T-cell (primary cell): ENCODE measurements at regions not wholly inside any gene's neighbourhood (a gene's known extent, or its start where the extent isn't known, plus 50 kb on each side); places are given as distances from the start of the nearest gene placed in this dataset.

Source experiments
- ATAC-seq, 4 experiments: fragments of 200-7000 bp in 3 of 4; fragments of 150-1000 bp in 1 of 4; cut with Tn5 transposase; replicated peaks in 1 of 4; 1 replicate in 3 of 4; 2 replicates in 1 of 4; pipeline ENCODE4 v1.10.0; 2021; ENCODE audit warnings: moderate library complexity in 3 of 4, mild to moderate bottlenecking in 2 of 4, moderate number of reproducible peaks in 1 of 4
- CTCF ChIA-PET, 2 donors: fragments of 300-600 bp; sonication (Branson Sonifier 250); formaldehyde crosslinking; loops; one replicate each; lab custom pipeline; 2022; ENCODE audit warnings: antibody characterized with exemption in 2 of 2; lab: Charles Lee
- POLR2A ChIA-PET, 2 donors: fragments of 300-600 bp; sonication (Branson Sonifier 250); formaldehyde crosslinking; loops; one replicate each; lab custom pipeline; 2022; ENCODE audit warnings: antibody characterized with exemption in 2 of 2; lab: Charles Lee
- DNase-seq, 35 experiments: peaks; one replicate each; pipeline versions ENCODE4 v3.0.0 to v3.0.0-alpha.2; 2013 to 2023
- H3K27ac ChIP-seq: one replicate; pipeline ENCODE4 v1.5.1; 2013; ENCODE audit warnings: low read length
- H3K27me3 ChIP-seq, 2 experiments: replicated peaks in 1 of 2; 1 replicate in 1 of 2; 2 replicates in 1 of 2; pipeline versions ENCODE4 v1.6.1 to v1.7.0; 2013; ENCODE audit warnings: low read length in 1 of 2, mixed read lengths in 1 of 2; ENCODE audit not compliant: control insufficient read depth in 2 of 2, insufficient read depth in 2 of 2; ENCODE audit errors: extremely low read depth in 1 of 2
- H3K36me3 ChIP-seq, 2 donors: 1 replicate in 1 of 2; 2 replicates in 1 of 2; pipeline versions ENCODE4 v1.6.1 to v1.7.0; 2013; ENCODE audit warnings: low read length in 1 of 2; ENCODE audit not compliant: control insufficient read depth in 2 of 2, insufficient read depth in 1 of 2; ENCODE audit errors: extremely low read depth in 1 of 2
- H3K4me1 ChIP-seq, 2 experiments: 1 replicate in 1 of 2; 2 replicates in 1 of 2; pipeline versions ENCODE4 v1.6.1 to v1.7.0; 2013; ENCODE audit warnings: low read length in 2 of 2, mixed read lengths in 1 of 2; ENCODE audit not compliant: insufficient read depth in 2 of 2, control insufficient read depth in 1 of 2; ENCODE audit errors: extremely low read depth in 1 of 2
- H3K4me3 ChIP-seq, 2 donors: 1 replicate in 1 of 2; 2 replicates in 1 of 2; pipeline versions ENCODE4 v1.5.1 to v1.7.0; 2013; ENCODE audit warnings: mild to moderate bottlenecking in 2 of 2, low read length in 1 of 2, moderate library complexity in 1 of 2; ENCODE audit not compliant: control insufficient read depth in 1 of 2; ENCODE audit errors: extremely low read depth in 1 of 2
- H3K9me3 ChIP-seq: 2 replicates; pipeline ENCODE4 v1.7.0; 2013
- H3K27ac Mint-ChIP-seq, 2 donors: one replicate each; pipeline ENCODE4 v1.8.0; 2020 to 2021; ENCODE audit warnings: mild to moderate bottlenecking in 2 of 2, mixed read lengths in 2 of 2
- H3K27me3 Mint-ChIP-seq, 2 donors: one replicate each; pipeline ENCODE4 v1.8.0; 2021 to 2022; ENCODE audit warnings: mixed read lengths in 2 of 2
- H3K36me3 Mint-ChIP-seq: one replicate; pipeline ENCODE4 v1.8.0; 2021; ENCODE audit warnings: mixed read lengths
- H3K4me1 Mint-ChIP-seq, 3 donors: one replicate each; pipeline ENCODE4 v1.8.0; 2020 to 2022; ENCODE audit warnings: mixed read lengths in 3 of 3, mild to moderate bottlenecking in 1 of 3
- H3K4me3 Mint-ChIP-seq, 3 donors: one replicate each; pipeline ENCODE4 v1.8.0; 2020 to 2022; ENCODE audit warnings: mild to moderate bottlenecking in 3 of 3, mixed read lengths in 3 of 3, moderate library complexity in 3 of 3
- H3K9me3 Mint-ChIP-seq, 3 donors: one replicate each; pipeline ENCODE4 v1.8.0; 2020 to 2022; ENCODE audit warnings: mixed read lengths in 3 of 3
- WGBS: methylation state at CpG from one replicate; pipeline ENCODE4 v1.1.5; 2013; ENCODE audit warnings: missing lambda C conversion rate; ENCODE audit not compliant: insufficient coverage; 5-methylcytosine and 5-hydroxymethylcytosine counted together

GRCh38 chr14:46325157-46325556, 326.4 kb downstream of the RPL10L start:
- Mint-ChIP-seq H3K4me1 (no peaks in the 10 kb centered on the region), H3K27ac (no peak overlapping the region), H3K36me3 (no peaks in the 10 kb centered on the region), H3K9me3 (peaks cover 5 to 10% (median 7%) of the 10 kb centered on the region in 3 donors), H3K27me3 (no peaks in the 10 kb centered on the region), H3K4me3 (no peak overlapping the region)
- H3K4me1 ChIP-seq: no peaks in the 10 kb centered on the region
- H3K9me3 ChIP-seq: no peaks in the 10 kb centered on the region
- DNase-seq: no peak
- POLR2A ChIA-PET: no interaction called here
- H3K36me3 ChIP-seq: no peaks in the 10 kb centered on the region
- 85% methylated on average over 2 of the region's 5 CpGs for WGBS
- CTCF ChIA-PET: no interaction called here
- no peak for ATAC-seq
- no peak overlapping the region for H3K27ac ChIP-seq
- H3K4me3 ChIP-seq: no peak overlapping the region
- H3K27me3 ChIP-seq: no peaks in the 10 kb centered on the region

- no peak overlapping the region for H3K27ac Mint-ChIP-seq
- H3K4me1 ChIP-seq: no peaks in the 10 kb centered on the region
- ChIA-PET POLR2A (no interaction called here), CTCF (no interaction called here)
- no peaks in the 10 kb centered on the region for H3K4me1 Mint-ChIP-seq
- no peaks in the 10 kb centered on the region for H3K36me3 Mint-ChIP-seq
- no peaks in the 10 kb centered on the region for H3K9me3 ChIP-seq
- no peaks in the 10 kb centered on the region for H3K27me3 Mint-ChIP-seq
- ATAC-seq: no peak
- peaks cover 5 to 10% (median 9%) of the 10 kb centered on the region in 3 donors for H3K9me3 Mint-ChIP-seq
- no peaks in the 10 kb centered on the region for H3K36me3 ChIP-seq
- no peak overlapping the region for H3K27ac ChIP-seq
- H3K4me3 Mint-ChIP-seq: no peak overlapping the region
- DNase-seq: no peak
- H3K4me3 ChIP-seq: no peak overlapping the region
- H3K27me3 ChIP-seq: no peaks in the 10 kb centered on the region
Measured at GRCh38 chr14:46323404-46323762, 328.2 kb downstream of the RPL10L start.

GRCh38 chr14:46322730-46323403, 328.7 kb downstream of the RPL10L start:
- H3K4me1 Mint-ChIP-seq: no peaks in the 10 kb centered on the region
- H3K9me3 ChIP-seq: no peaks in the 10 kb centered on the region
- 8% methylated on average over 2 of the region's 3 CpGs for WGBS
- peaks cover 5 to 10% (median 8%) of the 10 kb centered on the region in 3 donors for H3K9me3 Mint-ChIP-seq
- ChIA-PET POLR2A (no interaction called here), CTCF (no interaction called here)
- H3K27ac Mint-ChIP-seq: no peak overlapping the region
- no peak overlapping the region for H3K27ac ChIP-seq
- H3K36me3 ChIP-seq: no peaks in the 10 kb centered on the region
- no peaks in the 10 kb centered on the region for H3K36me3 Mint-ChIP-seq
- H3K4me3 Mint-ChIP-seq: no peak overlapping the region
- ATAC-seq (no peak), DNase-seq (no peak)
- H3K4me3 ChIP-seq: no peak overlapping the region
- no peaks in the 10 kb centered on the region for H3K27me3 Mint-ChIP-seq
- H3K27me3 ChIP-seq: no peaks in the 10 kb centered on the region
- H3K4me1 ChIP-seq: no peaks in the 10 kb centered on the region

GRCh38 chr14:46322076-46322475, 329.5 kb downstream of the RPL10L start:
- Mint-ChIP-seq H3K9me3 (peaks cover 5 to 10% (median 8%) of the 10 kb centered on the region in 3 donors), H3K36me3 (no peaks in the 10 kb centered on the region), H3K27ac (no peak overlapping the region), H3K4me3 (no peak overlapping the region), H3K4me1 (no peaks in the 10 kb centered on the region), H3K27me3 (no peaks in the 10 kb centered on the region)
- H3K4me3 ChIP-seq: no peak overlapping the region
- ChIA-PET POLR2A (no interaction called here), CTCF (no interaction called here)
- DNase-seq (no peak), ATAC-seq (no peak)
- no peaks in the 10 kb centered on the region for H3K9me3 ChIP-seq
- no peak overlapping the region for H3K27ac ChIP-seq
- no peaks in the 10 kb centered on the region for H3K36me3 ChIP-seq
- WGBS: no CpG with 5 or more reads among the region's 1 CpG
- no peaks in the 10 kb centered on the region for H3K27me3 ChIP-seq
- H3K4me1 ChIP-seq: no peaks in the 10 kb centered on the region

GRCh38 chr14:46306267-46306666, 345.3 kb downstream of the RPL10L start:
- ATAC-seq: no peak
- H3K9me3 Mint-ChIP-seq: peaks cover 5 to 13% (median 7%) of the 10 kb centered on the region in 3 donors

GRCh38 chr14:46300765-46301164, 350.8 kb downstream of the RPL10L start:
- no peaks in the 10 kb centered on the region for H3K4me1 Mint-ChIP-seq
- POLR2A ChIA-PET: no interaction called here
- no peaks in the 10 kb centered on the region for H3K4me1 ChIP-seq

More at GRCh38 chr14:46306267-46306666, 345.3 kb downstream of the RPL10L start:
- no peak overlapping the region for H3K27ac Mint-ChIP-seq
- H3K27ac ChIP-seq: no peak overlapping the region
- CTCF ChIA-PET: no interaction called here
- H3K27me3 ChIP-seq: no peaks in the 10 kb centered on the region
- H3K4me3 ChIP-seq: no peak overlapping the region
- POLR2A ChIA-PET: no interaction called here
- 67% methylated on average over 1 of the region's 2 CpGs for WGBS
- H3K4me3 Mint-ChIP-seq: no peak overlapping the region
- H3K36me3 Mint-ChIP-seq: no peaks in the 10 kb centered on the region
- no peaks in the 10 kb centered on the region for H3K4me1 Mint-ChIP-seq
- no peaks in the 10 kb centered on the region for H3K36me3 ChIP-seq
- no peak for DNase-seq
- no peaks in the 10 kb centered on the region for H3K9me3 ChIP-seq
- H3K27me3 Mint-ChIP-seq: no peaks in the 10 kb centered on the region
- H3K4me1 ChIP-seq: no peaks in the 10 kb centered on the region

GRCh38 chr14:46290706-46291105, 360.9 kb downstream of the RPL10L start:
- DNase-seq (no peak), ATAC-seq (no peak)
- Histone ChIP-seq H3K36me3 (no peaks in the 10 kb centered on the region), H3K4me1 (no peaks in the 10 kb centered on the region), H3K9me3 (no peaks in the 10 kb centered on the region), H3K27me3 (no peaks in the 10 kb centered on the region), H3K27ac (no peak overlapping the region), H3K4me3 (no peak overlapping the region)
- Mint-ChIP-seq H3K27me3 (no peaks in the 10 kb centered on the region), H3K36me3 (no peaks in the 10 kb centered on the region), H3K4me1 (no peaks in the 10 kb centered on the region), H3K9me3 (peaks cover 19 to 44% (median 28%) of the 10 kb centered on the region in 3 donors), H3K27ac (no peak overlapping the region), H3K4me3 (no peak overlapping the region)
- CTCF ChIA-PET: interaction anchor here in 1 of 2 donors (1.2 kb wide), 1 partner anchor 30 kb away, joined by 3 read pairs; no protein-coding TSS in a partner anchor
- POLR2A ChIA-PET: no interaction called here

More at GRCh38 chr14:46300765-46301164, 350.8 kb downstream of the RPL10L start:
- H3K4me3 Mint-ChIP-seq: no peak overlapping the region
- no peaks in the 10 kb centered on the region for H3K27me3 Mint-ChIP-seq
- Histone ChIP-seq H3K9me3 (peaks cover 3% of the 10 kb centered on the region), H3K27ac (no peak overlapping the region), H3K27me3 (no peaks in the 10 kb centered on the region), H3K4me3 (no peak overlapping the region), H3K36me3 (no peaks in the 10 kb centered on the region)
- ATAC-seq: no peak
- H3K36me3 Mint-ChIP-seq: no peaks in the 10 kb centered on the region
- CTCF ChIA-PET: no interaction called here
- no peak for DNase-seq
- no CpG with 5 or more reads among the region's 2 CpGs for WGBS
- no peak overlapping the region for H3K27ac Mint-ChIP-seq
- H3K9me3 Mint-ChIP-seq: peaks cover 7 to 37% (median 10%) of the 10 kb centered on the region in 3 donors
